ENCODE measurements at regions not wholly inside any gene's neighbourhood (a gene's known extent, or its start where the extent isn't known, plus 50 kb on each side); places are given as distances from the start of the nearest gene placed in this dataset.
"Not testable (repeated sequence)": the region's sequence is repeated elsewhere in the genome, so short reads cannot be mapped to it uniquely, and the experiment has no call there.

DNA sequence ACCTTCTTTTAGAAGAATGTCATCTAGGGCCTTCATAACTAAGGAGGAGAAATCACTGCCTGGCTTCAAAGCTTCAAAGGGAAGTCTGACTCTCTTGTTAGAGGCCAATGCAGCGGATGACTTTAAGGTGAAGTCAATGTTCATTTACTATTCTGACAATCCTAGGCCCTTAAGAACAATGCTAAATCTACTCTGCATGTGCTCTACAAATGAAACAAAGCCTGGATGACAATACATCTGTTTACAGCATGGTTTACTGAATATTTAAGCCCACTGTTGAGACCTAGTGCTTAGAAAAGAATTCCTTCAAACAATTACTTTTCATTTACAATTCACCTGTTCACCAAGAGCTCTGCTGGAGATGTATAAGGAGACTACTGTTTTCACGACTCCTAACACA is 160.4 kb upstream of the EPHA3 start:
- no peak for DNase-seq (ENCODE audit: low read depth)

DNA sequence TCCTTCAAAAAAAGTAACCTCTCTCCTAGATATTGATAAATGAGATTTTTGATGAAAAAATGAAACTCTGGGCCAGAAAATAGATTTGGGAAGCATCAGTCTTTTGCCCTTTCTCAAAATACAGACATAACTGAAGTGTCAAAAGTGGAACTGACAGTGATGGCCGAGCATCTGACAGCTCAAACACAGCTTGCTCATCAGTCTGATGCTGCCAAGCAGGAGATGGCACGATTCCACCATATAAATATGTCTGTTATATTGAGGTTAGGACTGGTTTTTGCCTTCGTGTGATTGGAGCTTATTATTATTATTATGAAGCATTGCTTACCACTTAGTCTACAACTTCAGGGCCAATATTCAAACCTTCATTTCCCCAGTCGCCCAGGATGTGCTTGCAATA is 152.6 kb upstream of the EPHA3 start:
- DNase-seq (ENCODE audit: low read depth) = no peak

DNA sequence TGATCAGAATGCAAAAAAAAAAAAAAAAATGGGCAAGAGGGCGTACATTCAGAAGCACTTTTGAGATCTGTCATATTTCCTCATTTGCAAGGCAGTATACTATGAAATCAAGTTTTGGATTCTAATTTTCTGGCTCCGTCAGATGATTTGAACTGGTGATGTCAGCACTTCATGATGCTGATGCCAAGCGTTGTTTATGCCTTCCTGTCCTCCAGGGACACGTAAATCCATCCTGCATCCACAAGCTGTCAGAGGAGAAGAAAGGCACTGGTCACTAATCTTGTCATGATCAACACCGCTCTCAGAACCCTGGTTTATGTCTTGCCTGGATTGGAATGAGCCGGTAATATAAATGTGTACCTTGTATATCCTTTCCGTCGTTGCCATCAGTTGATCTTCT is 152.1 kb upstream of the EPHA3 start:
- no peak for DNase-seq (ENCODE audit: low read depth)

DNA sequence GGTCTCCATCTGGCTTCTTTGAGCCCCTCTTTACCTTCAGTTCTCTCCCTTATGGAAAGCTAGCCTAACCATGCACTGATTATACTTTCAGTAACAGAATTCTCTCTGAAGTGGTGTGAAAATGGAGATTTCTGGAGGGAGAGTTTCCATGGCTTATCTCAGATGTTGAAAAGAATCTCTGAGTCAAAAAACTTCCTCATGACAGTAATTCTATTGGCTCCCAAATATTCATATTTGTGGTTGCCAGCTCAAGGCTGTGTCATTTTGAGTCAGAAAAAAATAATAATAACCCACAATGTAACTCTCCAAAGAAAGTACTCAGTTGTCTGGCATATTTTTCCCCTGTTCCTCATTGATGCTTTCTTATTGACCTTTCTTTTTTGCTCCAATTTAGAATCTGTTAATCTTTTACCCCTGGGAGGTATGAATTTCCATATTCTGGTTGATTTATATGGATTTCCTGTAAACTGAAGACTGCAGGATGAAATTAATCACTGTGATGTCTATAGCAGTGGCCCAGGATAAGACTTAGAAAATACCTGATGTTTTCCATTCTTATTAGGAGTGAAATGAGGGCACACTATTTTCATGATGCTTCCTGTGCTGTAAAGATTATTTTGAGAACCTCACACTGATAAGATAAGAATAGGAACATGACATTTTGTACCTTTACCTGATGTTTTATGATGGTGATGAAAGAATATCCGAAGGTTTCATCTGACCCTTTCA is 149.5 kb upstream of the EPHA3 start:
- DNase-seq (ENCODE audit: low read depth) = peak; percentile 51

DNA sequence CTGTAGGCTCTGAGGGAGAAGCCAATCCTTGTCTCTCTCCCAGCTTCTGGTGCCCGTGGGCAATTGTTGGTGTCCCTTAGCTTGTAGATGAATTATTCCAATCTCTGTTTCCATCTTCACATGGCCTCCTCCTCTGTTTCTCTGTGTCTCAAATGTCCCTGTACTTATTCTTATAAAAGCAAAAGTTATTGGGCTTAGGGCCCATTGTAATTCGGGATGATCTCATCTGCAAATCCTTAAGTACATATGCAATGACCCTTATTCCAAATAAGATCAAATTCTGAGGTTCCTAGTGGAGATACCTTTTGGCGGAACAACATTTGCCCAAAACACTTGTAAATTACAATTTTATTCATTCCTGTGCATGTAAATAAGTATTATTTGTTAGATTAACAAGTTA is 147.4 kb upstream of the EPHA3 start:
- DNase-seq (ENCODE audit: low read depth) = no peak

DNA sequence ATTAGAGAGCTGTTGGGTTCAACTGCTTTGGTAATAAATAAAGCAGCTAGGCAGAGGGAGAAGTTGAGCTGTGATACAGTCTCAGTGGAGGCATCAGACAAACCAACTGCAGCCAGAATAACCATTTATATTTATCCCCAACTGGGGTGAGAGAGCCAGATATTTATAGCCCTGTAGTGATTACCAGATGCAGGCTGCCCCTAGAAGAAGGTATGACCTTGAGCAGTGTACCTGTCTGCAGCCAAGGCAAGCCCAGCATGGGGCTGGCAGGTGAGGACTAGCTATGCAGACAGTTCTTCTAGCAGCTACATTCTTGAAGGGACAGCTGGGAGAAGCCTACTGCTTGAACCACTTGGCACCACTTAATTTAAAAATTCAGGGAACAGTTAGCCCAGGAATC is 144.4 kb upstream of the EPHA3 start:
- no peak for DNase-seq (ENCODE audit: low read depth)

DNA sequence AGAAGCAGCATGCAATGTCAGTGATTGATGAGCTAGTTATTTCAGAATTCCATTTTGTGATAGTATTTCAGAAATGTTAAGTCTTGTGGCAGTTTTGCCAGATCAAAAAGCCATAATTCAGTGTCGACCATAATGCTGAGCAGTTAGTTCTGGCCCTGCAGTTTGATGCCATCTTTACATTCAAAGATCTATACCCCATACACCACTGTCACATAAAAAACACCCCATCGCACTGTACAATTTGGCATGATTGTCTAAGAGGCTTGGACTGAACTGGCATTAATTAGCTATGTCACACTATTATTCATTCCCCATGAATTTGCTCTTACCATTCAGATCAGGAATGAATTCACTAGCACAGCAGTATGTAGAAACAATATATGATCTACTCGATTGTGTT is 127.7 kb upstream of the EPHA3 start:
- no peak for DNase-seq (ENCODE audit: low read depth)

DNA sequence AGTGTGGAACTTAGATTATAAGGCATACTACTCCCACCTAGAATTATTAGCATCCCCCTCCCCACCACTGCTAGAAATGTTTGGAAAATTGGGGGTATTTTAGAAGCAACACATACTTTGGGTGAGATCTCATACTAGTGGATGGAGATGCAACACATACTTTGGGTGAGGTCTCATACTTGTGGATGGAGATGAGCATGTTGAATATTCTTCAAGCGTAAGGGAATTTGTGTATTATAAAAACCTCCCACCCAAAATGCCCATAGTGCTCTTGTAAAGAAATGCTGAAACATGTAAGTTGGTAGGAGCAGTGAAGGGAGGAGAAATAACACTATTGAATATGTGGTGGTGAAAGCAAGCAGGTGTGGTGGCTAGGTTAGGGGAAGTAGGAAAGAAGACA is 124.0 kb upstream of the EPHA3 start:
- DNase-seq (ENCODE audit: low read depth) = no peak

DNA sequence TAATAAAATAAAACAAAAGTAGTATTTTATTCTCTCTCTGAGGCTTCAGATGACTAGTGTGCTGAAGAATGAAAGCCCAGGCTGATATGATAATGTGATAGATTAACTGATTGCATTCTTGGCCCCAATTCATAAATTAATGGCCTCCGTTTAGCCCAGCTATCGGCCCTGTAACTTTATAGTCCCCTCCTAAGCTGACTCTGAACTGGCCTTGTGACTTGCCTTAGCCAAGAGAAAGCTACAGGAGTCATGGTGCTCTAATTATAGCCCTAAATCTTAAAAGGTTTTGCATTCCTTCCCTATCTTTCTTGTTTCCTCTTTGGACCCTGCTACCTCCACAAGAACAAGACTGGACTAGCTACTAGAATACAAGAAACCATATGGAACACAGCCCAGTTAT is 123.2 kb upstream of the EPHA3 start:
- no peak for DNase-seq (ENCODE audit: low read depth)

DNA sequence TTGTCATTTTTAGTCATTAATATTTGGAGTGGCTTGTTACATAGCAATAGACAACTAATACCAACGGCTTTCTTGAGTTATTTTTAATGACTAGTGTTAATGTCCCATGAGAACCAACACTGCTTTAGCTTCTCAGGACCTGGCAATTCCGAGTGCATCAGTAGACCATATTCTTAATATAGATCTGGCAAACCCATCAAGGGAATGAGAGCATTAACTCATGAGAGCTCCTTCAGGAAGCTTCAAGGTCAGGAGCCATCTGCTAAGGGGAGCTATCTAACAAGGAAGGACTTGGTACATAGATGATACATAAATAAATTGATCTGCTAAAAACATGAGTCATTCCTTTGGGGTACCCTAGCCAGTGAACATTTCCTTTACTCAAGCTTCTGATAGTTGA is 122.6 kb upstream of the EPHA3 start:
- DNase-seq (ENCODE audit: low read depth) = no peak

DNA sequence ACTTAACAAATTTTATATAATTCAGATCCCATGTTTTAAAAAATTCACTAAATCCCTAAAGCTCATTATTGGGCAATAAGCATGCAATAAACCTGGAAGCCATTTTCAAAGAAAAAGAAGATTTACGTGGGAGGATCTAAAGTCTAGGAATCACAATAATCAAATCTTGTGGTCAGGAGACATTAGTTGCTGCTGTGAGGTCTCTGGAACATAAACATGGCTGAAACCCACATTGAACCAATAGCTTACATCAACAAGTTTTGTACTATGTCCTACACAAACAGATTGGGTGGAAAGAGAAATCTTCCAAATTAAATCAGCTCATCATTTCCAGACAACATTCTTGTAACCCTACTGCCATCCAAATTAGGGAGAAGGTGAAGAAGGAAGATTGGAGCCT is 121.9 kb upstream of the EPHA3 start:
- DNase-seq (ENCODE audit: low read depth) = no peak

DNA sequence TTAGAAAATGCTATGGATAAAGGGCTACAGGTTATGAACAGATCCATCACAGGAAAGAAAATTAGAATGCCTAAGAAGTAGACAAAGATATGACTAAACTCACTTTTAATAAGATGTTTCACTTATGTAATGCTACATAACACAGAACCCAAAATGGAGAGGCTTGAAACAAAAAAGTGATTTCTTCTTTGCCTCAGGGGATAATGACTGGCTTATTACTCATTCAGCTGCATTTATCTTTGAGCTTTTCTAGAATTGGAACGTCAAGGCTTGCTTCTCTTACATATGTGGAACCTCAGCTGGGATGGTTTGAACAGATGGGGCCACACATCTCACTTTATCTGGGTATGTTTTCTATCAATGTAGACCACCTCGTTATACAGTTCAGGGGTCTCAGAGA is 120.6 kb upstream of the EPHA3 start:
- peak; percentile 22 for DNase-seq (ENCODE audit: low read depth)

DNA sequence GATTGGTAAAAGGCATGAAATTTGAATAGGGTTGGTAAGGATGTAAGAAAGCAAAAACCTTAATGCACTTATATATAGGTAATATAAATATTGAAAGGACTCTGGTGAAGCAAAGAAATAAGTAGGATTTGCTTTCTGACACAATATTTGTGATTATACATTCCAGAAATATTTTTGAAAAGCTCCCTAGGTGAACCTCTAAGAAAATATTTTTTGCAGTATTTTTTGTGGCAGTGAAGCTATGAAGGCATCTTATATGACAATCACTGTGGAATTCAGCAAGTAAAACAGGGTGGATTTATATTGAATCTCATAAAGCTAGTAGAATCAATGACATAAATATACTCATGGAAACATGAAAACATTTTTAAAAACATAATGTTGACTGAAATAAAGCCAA is 119.6 kb upstream of the EPHA3 start:
- DNase-seq (ENCODE audit: low read depth) = no peak

DNA sequence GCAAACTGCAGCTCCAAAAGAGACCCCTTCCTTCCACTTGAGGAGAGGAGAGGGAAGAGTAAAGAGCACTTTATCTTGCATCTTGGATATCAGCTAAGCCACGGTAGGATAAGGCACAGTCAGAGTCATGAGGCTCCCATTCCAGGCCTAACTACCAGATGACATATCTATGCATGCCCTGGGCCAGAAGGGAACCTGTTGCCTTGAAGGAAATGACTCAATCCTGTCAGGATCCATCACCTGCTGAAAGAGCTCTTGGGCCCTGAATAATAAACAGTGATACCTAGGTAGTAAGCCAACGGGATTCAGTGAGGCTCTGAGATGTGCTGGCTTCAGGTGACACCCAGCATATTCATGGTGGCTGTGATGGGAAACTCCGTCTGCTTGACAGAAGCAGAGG is 118.5 kb upstream of the EPHA3 start:
- no peak for DNase-seq (ENCODE audit: low read depth)

DNA sequence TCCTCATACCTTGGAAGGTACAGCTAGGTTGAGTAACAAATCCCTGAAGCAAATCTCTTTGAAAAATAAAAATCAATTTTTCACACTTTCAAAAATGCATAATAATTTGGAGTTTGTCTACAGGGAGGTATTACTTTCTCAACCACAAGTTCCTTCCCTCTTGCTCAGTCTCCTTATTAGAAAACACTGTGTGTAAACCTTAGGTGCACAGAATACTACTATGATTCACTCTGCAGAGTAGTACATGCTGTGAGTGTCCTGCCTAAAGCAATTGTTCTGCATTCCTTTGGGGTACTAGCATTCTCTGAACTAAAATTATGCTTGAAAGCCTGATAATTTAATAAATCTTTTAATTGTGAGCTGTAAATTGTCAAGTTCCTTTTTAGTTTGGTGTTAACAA is 115.9 kb upstream of the EPHA3 start:
- DNase-seq (ENCODE audit: low read depth) = no peak

DNA sequence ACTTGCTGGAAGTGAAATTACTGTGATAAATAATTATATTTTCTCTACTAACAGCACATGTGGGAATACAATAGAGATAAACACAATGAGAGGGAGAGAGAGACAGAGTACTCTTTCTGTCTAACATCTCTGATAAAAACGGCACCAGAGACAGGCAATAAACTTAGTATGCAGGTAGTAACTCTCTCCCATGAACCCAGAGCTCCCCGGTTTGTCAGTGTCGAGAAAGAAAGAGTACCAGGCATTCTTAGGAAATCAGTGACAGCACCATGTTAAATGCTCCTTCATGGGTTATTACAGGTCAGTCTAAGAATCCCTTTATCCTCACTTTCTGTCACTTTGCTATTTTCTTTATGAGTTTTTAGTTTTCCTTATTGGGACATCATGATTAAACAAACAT is 110.7 kb upstream of the EPHA3 start:
- no peak for DNase-seq (ENCODE audit: low read depth)

DNA sequence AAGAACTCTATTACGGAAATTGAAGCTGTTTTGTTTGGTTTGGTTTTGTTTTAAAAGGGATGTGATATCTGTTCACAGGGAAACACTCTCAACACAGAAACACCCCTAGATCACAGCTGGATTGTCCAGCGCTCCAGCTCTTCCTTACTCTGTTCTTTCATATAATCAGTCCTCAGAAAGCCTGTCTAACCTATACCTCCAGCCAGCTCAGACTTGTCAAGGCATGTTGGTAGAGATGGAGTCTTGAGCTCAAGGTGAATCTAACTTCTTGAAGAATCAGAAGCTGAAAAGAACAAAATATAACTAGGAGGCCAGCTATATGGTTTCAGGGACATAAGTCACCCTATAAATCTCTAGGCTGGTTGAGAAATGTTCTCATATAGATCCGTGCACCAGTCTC is 110.2 kb upstream of the EPHA3 start:
- DNase-seq (ENCODE audit: low read depth) = no peak

DNA sequence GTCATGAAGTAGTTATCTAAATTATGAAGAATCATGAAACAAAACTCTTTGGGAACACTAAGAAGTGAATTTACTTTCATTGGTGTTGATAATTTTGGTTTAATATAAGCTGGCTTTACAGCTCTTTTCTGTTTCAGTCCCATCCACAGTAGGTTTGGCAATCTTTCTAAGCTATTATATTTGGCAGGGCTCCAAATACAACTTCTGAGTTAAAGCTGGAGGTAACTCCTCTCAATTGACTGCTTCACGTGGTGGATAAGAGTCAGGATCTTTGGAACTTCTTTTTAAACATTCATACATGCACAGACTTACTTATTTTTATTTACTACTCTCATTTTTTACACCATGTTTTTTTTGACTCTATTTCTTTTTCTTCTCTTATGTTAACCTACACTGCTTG is 106.5 kb upstream of the EPHA3 start:
- DNase-seq (ENCODE audit: low read depth) = no peak

DNA sequence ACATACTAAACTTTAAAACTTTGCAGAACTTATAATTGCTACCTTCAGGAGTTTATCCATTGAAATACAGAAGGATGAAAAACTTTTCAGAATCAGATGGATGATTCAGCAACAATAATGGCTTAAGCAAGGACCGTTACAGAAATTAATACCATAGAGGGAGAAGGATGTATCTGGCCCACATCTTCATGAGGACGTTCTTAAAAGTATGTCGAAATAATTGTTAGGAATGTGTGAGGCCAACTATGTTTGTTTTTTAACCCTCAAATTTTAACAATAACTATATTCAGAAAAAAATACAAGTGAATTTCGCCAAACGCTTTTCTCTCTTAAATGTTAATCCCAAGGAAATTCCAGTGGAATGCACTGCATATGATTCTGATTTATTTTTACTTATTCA is 105.2 kb upstream of the EPHA3 start:
- no peak for DNase-seq (ENCODE audit: low read depth)

DNA sequence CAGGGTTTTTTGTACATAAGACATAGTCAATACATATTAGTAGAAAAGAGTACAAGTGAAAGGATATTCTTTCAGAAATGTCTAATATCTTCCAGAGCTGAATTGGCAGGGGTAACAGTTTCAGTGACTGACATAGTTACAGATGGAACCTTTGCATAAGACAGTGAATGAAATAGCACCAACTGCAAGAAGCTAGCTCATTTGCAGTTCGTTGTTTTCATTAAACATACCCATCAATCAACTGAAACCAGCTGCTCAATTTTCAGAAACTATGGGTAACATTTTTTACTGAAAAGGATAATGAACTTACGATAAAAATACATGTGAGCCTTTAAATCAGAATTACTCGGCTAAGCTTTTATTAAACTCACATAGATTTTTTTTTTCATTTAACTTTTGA is 93.9 kb upstream of the EPHA3 start:
- no peak for DNase-seq (ENCODE audit: low read depth)

DNA sequence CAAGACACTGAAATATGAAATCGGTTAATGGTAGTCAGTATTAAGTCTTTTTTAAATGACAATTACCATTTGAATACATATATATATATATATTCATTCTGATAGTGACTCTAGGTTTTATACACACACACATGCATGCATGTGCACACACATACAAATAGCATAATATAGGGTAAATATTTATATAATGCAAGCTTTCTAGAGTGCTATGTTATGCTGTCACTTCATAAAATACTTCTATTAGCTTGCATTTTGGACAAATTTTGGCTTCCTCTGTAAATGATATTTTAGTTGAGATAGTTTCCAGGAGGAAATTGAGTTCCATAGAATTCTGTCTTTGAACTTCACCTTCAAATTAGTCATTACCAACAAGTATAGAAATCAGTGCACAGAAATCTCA is 89.9 kb upstream of the EPHA3 start:
- no peak for DNase-seq (ENCODE audit: low read depth)

DNA sequence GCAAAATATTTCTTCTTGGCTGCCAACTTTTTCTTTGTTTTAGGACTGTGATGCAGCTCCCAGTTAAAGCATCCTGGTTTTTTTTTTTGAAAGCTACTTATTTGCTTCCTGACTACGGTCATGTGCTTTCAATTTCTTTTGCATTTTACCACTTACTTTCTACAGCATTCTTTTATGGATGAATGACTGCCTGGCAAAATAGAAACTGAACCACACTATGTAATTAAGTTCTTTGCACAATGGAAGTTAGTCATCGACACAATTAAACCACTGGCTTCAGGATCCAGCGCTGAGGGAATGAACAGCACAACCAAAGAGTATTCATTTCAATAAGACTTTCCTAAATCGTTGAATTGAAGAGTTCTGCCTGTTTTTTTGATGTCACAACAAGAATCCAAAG is 82.2 kb upstream of the EPHA3 start:
- DNase-seq (ENCODE audit: low read depth) = peak; percentile 66

DNA sequence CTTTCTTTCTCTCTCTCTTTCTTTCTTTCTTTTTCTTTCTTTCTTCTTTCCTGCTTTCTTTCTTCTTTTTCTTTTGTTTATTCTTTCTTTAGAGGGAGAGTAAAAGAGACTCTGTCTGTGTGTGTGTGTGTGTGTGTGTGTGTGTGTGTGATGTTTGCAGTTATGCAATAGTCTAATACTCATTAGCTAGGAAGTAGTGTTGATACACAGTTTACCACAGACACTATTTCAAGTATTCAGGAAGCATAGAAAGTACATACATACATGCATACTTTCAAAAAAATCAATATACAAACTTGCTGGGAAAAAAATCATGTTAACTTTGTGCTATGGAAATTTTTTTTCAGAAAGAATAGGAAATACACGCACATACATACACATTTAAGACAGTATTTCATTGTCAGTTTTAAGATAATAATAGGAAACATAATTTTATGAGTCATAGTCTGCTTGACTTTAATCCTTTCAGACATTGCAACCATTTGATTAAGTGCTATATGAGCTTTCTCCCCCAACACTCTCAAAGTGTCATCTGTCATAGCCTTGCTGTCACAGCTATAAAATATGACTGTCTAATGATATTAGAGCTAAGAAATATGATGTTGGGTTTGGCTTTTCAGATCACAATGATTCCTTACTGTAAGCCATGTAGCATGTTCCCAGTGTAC is 74.9 kb upstream of the EPHA3 start:
- no peak for DNase-seq (ENCODE audit: low read depth)

DNA sequence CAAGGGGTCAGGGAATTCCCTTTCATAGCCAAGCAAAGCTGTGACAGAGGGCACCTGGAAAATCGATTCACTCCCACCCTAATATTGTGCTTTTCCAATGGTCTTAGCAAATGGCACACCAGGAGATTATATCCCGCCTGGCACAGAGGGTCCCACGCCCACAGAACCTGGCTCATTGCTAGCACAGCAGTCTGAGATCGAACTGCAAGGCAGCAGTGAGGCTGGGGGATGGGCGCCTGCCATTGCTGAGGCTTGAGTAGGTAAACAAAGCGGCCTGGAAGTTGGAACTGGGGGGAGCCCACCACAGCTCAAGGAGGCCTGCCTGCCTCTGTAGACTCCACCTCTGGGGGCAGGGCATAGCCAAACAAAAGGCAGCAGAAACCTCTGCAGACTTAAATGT is 72.7 kb upstream of the EPHA3 start:
- not testable (repeated sequence) for DNase-seq (ENCODE audit: low read depth)

Measured in Daoy (cell line).